Thymus (tissue), 11 donors: ENCODE measurements at regions not wholly inside any gene's neighbourhood (a gene's known extent, or its start where the extent isn't known, plus 50 kb on each side); places are given as distances from the start of the nearest gene placed in this dataset.

Source experiments
- DNase-seq, 9 donors: peaks; one replicate each; pipeline ENCODE4 v3.0.0-alpha.2; 2013; ENCODE audit warnings: low spot score in 9 of 9, low read depth in 6 of 9, missing footprints in 1 of 9
- H3K27ac ChIP-seq, 2 donors: one replicate each; pipeline ENCODE4 v1.5.1; 2013; ENCODE audit warnings: control low read depth in 1 of 2, low read depth in 1 of 2, low read length in 1 of 2, mild to moderate bottlenecking in 1 of 2, moderate library complexity in 1 of 2
- H3K27me3 ChIP-seq, 2 donors: one replicate each; pipeline ENCODE4 v1.5.1; 2013; ENCODE audit warnings: low read length in 1 of 2; ENCODE audit not compliant: control insufficient read depth in 2 of 2, insufficient read depth in 1 of 2
- H3K36me3 ChIP-seq, 2 donors: one replicate each; pipeline ENCODE4 v1.5.1; 2013; ENCODE audit warnings: low read length in 1 of 2, mild to moderate bottlenecking in 1 of 2, moderate library complexity in 1 of 2; ENCODE audit not compliant: control insufficient read depth in 2 of 2, insufficient read depth in 2 of 2
- H3K4me1 ChIP-seq, 2 donors: one replicate each; pipeline ENCODE4 v1.5.1; 2013; ENCODE audit warnings: low read length in 2 of 2; ENCODE audit not compliant: control insufficient read depth in 2 of 2, insufficient read depth in 2 of 2
- H3K4me3 ChIP-seq, 2 donors: one replicate each; pipeline ENCODE4 v1.5.1; 2013; ENCODE audit warnings: low read length in 2 of 2, control low read depth in 1 of 2, mild to moderate bottlenecking in 1 of 2
- H3K9me3 ChIP-seq, 2 donors: one replicate each; pipeline ENCODE4 v1.5.1; 2013; ENCODE audit warnings: low read length in 1 of 2, mild to moderate bottlenecking in 1 of 2; ENCODE audit not compliant: control insufficient read depth in 2 of 2, insufficient read depth in 1 of 2
- WGBS: extraction: QIAGEN DNeasy Blood & Tissue Kit; methylation state at CpG from one replicate; pipeline ENCODE4 v1.1.7; 2013; 5-methylcytosine and 5-hydroxymethylcytosine counted together
- donor health status: healthy.

GRCh38 chr13:31051999-31052398 lies 109.7 kb downstream of the HSPH1 start:
- DNase-seq = no peak
- Histone ChIP-seq H3K9me3 (no peaks in the 10 kb centered on the region), H3K27me3 (peaks cover 0 to 37% of the 10 kb centered on the region in 2 donors), H3K4me3 (no peak overlapping the region), H3K4me1 (no peaks in the 10 kb centered on the region), H3K27ac (no peak overlapping the region), H3K36me3 (no peaks in the 10 kb centered on the region)
- 90% methylated on average over 8 of the region's 8 CpGs for WGBS

DNA sequence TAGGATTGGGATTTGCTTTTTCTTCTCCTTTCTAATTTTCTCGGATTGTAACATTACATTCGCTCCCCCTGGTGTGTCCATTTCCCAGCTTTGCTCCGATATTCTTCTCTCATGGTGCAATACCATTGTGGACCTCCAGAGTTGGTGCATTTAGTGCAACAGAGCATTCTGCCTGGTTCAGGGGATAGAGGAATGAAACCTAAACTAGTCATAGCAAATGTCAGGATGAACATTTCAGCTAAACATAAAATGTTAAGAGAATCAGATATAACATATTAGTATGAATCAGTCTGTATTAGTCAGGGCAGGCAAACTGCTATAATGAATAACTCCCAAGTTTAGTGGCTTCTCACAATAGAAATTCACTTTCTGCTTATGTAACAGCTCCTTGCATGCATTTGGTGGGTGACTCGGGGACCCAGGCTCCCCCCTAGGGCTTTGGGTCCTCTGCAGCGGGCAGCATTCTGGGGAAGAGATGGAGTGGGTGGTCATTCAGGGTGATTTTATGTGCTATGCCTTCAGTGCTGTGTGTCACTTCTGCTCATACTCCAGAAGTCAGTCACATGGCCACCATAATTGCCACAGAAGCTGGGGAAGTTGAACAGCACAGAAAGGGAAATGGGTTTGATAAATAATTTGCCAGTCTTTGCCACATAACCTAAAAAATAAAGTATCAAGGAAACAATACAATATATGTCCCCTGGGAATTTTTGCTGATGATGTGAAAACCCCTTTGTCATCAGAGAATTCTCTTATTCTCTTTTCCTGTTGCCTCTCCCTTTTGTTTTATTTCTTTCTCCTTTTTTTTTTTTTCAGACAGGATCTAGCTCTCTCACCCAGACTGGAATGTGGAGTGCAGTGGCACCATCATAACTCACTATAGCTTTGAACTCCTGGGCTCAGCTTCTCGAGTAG lies 111.0 kb downstream of the HSPH1 start:
- no peak overlapping the region for H3K4me3 ChIP-seq
- 77% methylated on average over 6 of the region's 6 CpGs for WGBS
- H3K4me1 ChIP-seq = peaks cover 0 to 11% of the 10 kb centered on the region in 2 donors
- peaks cover 0 to 35% of the 10 kb centered on the region in 2 donors for H3K27me3 ChIP-seq
- H3K9me3 ChIP-seq = no peaks in the 10 kb centered on the region
- H3K36me3 ChIP-seq = no peaks in the 10 kb centered on the region
- no peak overlapping the region for H3K27ac ChIP-seq
- DNase-seq = no peak

DNA sequence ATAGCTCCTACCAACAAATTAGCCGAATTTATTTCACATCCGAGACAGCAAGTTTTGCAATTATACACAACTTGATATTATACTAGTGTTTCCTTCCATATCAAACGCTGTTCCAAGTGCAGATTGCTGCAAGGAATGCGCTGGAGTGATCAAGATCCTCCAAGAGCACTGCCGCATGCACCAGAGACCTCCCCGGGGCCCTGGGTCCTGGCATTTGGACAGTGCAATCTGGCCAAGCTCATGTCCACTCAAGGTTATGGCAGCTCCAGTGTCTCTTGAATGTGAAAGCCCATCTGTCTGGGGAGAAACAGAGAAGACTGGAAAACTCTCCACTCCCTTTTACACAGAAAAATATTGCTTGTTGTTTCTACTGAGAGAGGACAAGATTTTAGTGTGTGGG lies 111.9 kb downstream of the HSPH1 start:
- WGBS = 78% methylated on average over 6 of the region's 6 CpGs

DNA sequence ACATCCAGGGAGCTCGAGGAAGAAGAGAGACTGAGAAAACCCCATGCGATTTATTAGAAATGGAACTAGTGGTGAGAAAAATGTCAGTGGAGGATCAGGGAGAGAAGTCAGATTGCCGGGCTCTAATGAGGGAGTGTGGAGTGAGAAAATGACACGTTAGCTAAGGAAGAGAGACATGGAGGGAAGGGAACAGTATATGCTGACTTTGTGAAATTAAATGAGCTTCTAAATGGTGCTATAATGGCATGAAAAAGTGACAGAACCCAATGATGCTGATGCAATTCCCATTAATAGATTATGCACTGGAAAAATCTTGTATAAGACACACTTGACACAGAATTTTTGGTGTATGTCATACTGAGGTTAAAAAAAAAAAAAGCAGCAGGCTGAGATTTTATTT lies 112.6 kb downstream of the HSPH1 start:
- Histone ChIP-seq H3K4me1 (peaks cover 0 to 17% of the 10 kb centered on the region in 2 donors), H3K27me3 (peaks cover 0 to 38% of the 10 kb centered on the region in 2 donors), H3K36me3 (no peaks in the 10 kb centered on the region), H3K4me3 (no peak overlapping the region), H3K27ac (no peak overlapping the region), H3K9me3 (no peaks in the 10 kb centered on the region)
- DNase-seq = no peak
- 84% methylated on average over 4 of the region's 4 CpGs for WGBS

More for the DNA sequence above, 111.9 kb downstream of the HSPH1 start:
- no peaks in the 10 kb centered on the region for H3K9me3 ChIP-seq
- peaks cover 0 to 35% of the 10 kb centered on the region in 2 donors for H3K27me3 ChIP-seq
- H3K4me3 ChIP-seq = no peak overlapping the region
- no peaks in the 10 kb centered on the region for H3K36me3 ChIP-seq
- H3K4me1 ChIP-seq = peaks cover 0 to 15% of the 10 kb centered on the region in 2 donors
- DNase-seq = no peak
- no peak overlapping the region for H3K27ac ChIP-seq

GRCh38 chr13:31048521-31048920 lies 113.2 kb downstream of the HSPH1 start:
- Histone ChIP-seq H3K4me3 (no peak overlapping the region), H3K36me3 (no peaks in the 10 kb centered on the region), H3K4me1 (peaks cover 0 to 22% of the 10 kb centered on the region in 2 donors), H3K27ac (no peak overlapping the region), H3K9me3 (no peaks in the 10 kb centered on the region), H3K27me3 (peaks cover 0 to 41% of the 10 kb centered on the region in 2 donors)
- 91% methylated on average over 3 of the region's 3 CpGs for WGBS
- no peak for DNase-seq

GRCh38 chr13:31046711-31047279 lies 114.3 kb downstream of the TEX26 start:
- peaks cover 4 to 33% of the 10 kb centered on the region in 2 donors for H3K4me1 ChIP-seq
- H3K36me3 ChIP-seq = no peaks in the 10 kb centered on the region
- DNase-seq = peak in 1 of 9 donors; percentile 18
- H3K4me3 ChIP-seq = no peak overlapping the region
- peaks cover 0 to 45% of the 10 kb centered on the region in 2 donors for H3K27me3 ChIP-seq
- no peaks in the 10 kb centered on the region for H3K9me3 ChIP-seq
- H3K27ac ChIP-seq = no peak overlapping the region
- WGBS = 75% methylated on average over 16 of the region's 16 CpGs

GRCh38 chr13:31045286-31046081 lies 113.0 kb downstream of the TEX26 start:
- Histone ChIP-seq H3K27me3 (peaks cover 0 to 46% of the 10 kb centered on the region in 2 donors), H3K36me3 (no peaks in the 10 kb centered on the region), H3K27ac (no peak overlapping the region), H3K9me3 (no peaks in the 10 kb centered on the region), H3K4me3 (no peak overlapping the region), H3K4me1 (peaks cover 4 to 33% of the 10 kb centered on the region in 2 donors)
- DNase-seq = peak in 2 of 9 donors; percentile 23 to 48
- 37% methylated on average over 11 of the region's 11 CpGs for WGBS

GRCh38 chr13:31044364-31045285 lies 112.2 kb downstream of the TEX26 start:
- Histone ChIP-seq H3K36me3 (no peaks in the 10 kb centered on the region), H3K9me3 (no peaks in the 10 kb centered on the region), H3K4me3 (no peak overlapping the region), H3K27me3 (peaks cover 0 to 42% of the 10 kb centered on the region in 2 donors), H3K4me1 (peaks cover 4 to 35% of the 10 kb centered on the region in 2 donors), H3K27ac (no peak overlapping the region)
- 28% methylated on average over 18 of the region's 18 CpGs for WGBS
- peak; percentile 64 to 89 (median 78) for DNase-seq
